Stimulated activated CD4-positive, alpha-beta T cell treated with anti-CD3 and anti-CD28 coated beads, Interleukin-1b, Interleukin-23, amount 100 ng/mL, for 48 hours (primary cell): ENCODE measurements at regions not wholly inside any gene's neighbourhood (a gene's known extent, or its start where the extent isn't known, plus 50 kb on each side); places are given as distances from the start of the nearest gene placed in this dataset.

Experiments used
- DNase-seq: peaks from one replicate; pipeline ENCODE4 v3.0.0-alpha.2; 2020

DNA sequence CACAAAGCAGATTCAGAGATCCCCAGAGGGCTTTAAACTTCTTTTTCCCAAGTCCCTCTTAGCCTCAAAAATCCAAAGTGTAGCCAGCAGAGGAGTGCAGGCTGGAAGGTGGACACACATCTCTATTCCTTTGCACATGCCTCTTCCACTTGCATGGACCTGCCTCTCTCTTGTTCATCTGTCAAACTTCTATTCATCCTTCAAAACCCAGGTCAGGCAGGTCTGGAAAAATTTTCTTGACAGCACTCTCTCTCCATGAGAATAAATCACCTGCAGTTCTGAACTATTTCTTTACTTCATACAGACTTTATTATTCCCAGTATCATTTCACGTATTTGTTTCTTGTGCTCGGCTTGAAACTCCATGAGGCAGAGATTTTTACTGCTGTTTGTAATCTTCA is 127.5 kb downstream of the SS18 start:
- no peak for DNase-seq

DNA sequence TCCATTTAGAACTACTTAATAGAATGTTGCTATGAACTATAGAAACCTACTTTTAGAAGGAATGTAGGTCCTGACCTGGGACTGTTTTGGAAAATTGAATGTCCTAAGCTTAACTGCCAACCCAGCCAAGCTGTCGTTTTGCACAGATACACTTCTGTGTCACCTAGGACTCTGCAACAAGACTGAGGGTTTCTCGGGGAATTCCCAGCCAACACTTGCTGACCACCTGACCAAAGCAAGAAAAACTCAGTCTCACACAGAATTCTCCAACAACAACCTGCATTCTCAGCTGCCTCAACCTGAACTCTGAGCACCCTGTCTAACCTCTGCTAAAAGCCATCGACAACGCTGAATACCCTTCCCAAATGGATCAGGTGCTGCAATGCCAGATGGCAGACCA is 128.2 kb downstream of the SS18 start:
- no peak for DNase-seq

DNA sequence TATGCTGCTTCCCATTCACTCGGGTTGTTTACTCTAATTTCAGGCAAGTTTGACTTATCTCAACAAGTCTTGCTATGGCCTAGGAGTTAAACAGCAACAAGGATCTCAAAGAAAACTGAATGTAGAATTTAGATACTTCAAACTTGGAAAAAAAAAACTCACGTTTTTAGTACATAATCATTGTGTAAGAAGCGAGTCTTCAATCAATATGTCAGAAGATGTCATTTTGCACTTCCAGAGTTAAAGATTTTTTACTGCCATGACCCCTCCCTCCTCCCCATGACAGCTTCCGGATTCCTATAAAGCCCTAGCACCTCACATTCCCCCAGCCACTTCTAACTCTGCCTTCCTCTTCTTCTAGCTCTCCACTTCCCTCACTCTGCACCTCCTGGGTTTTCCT is 133.4 kb downstream of the SS18 start:
- no peak for DNase-seq

DNA sequence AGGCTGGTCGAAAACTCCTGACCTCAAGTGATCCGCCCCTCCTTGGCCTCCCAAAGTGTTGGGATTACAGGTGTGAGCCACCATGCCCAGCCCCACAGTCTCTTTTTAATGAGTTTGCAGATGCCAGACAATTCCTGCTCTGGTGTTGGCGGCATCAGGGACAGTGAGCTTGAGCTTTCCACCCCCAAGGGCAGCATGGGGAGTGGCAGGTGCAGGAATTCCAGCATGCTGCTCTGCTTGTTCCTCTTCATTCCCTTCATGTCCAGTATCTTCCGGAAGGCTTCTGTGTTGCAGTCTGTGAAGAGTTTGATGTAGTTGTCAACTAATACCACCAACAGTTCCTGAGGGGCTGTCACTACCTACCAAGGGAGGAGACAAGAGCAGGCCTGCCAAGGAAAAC is 137.3 kb downstream of the SS18 start:
- no peak for DNase-seq

DNA sequence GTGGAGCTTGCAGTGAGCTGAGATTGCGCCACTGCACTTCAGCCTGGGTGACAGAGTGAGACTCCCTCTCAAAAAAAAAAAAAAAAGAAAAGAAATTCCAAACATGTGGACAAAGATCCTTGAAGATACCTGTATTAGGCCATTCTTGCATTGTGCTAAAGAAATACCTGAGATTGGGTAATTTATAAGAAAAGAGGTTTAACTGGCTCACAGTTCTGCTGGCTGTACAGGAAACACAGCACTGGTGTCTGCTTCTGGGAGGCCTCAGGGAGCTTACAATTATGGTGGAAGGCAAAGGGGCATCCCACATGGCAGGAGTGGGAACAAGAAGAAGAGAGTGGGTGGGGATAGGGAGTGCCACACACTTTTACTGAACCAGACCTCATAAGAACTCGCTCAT is 140.1 kb downstream of the SS18 start:
- DNase-seq, result no peak

GRCh38 chr18:25946540-25946939 is 143.9 kb downstream of the SS18 start:
- DNase-seq, result no peak

- no peak for DNase-seq
These were observed 155.1 kb downstream of the SS18 start for GRCh38 chr18:25935356-25935755.

DNA sequence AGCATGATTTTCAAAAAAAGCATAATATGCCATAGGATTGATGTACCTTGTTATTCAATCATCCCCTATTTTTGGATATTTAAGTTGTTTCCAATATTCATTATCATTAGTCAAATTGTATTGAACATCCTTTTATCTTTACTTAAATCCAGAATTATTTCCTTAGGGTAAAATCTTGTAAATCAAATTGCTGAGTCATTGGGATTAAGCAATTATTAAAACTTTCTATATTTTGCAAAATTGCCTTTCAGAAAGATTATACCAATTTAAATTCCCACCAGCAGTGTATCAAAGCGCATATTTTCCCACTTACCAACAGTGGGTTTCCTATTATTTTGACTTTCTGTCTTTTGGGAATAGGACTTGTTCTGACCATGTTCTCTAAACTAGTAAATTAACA is 159.3 kb downstream of the SS18 start:
- DNase-seq, result no peak

GRCh38 chr18:25929787-25930186 is 160.6 kb downstream of the SS18 start:
- DNase-seq, result no peak

- no peak for DNase-seq
These were observed 162.6 kb downstream of the SS18 start for GRCh38 chr18:25927830-25928229.

- no peak for DNase-seq
These were observed 167.2 kb downstream of the SS18 start for GRCh38 chr18:25923193-25923592.

GRCh38 chr18:25921677-25922421 is 168.6 kb downstream of the SS18 start:
- peak; percentile 35 for DNase-seq

DNA sequence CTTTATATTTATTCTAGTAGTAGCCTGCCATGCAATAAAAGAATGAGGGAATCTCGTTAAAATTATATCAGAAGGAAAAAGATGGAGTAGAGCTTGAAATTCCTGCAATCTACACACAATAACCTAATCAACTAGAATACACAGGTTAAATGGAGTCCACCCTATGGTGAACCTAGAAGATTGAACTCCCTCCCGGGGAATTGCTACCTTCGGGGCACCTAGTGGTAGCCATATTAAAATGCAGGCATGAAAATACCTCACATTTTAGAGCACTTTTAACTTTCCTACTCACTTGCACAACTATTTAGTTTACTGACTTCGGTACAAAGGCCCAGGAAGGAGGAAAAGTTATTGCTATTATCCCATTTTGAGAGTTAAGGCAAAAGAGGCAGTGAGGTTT is 174.5 kb downstream of the SS18 start:
- DNase-seq, result no peak

- DNase-seq, result no peak
These were observed 191.4 kb downstream of the SS18 start for GRCh38 chr18:25898965-25899364.

DNA sequence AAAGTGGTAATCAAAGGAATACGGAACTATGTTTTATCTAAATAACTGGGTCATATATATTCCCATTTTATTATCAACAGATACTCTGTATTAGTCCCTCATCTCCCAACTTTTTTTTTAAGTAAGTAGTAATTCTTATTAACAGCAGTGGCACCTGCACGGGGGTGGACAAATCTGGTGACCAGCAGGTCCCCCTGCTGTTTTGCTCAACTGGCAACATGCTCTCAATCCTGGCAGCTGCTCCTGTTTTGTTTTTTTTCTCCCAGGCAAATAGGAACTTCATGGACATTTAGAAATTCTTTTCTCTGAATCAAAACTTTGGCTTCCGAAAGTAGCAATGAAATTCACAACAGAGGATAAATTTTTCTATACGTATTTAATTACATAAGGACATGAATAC is 193.5 kb downstream of the SS18 start:
- no peak for DNase-seq

DNA sequence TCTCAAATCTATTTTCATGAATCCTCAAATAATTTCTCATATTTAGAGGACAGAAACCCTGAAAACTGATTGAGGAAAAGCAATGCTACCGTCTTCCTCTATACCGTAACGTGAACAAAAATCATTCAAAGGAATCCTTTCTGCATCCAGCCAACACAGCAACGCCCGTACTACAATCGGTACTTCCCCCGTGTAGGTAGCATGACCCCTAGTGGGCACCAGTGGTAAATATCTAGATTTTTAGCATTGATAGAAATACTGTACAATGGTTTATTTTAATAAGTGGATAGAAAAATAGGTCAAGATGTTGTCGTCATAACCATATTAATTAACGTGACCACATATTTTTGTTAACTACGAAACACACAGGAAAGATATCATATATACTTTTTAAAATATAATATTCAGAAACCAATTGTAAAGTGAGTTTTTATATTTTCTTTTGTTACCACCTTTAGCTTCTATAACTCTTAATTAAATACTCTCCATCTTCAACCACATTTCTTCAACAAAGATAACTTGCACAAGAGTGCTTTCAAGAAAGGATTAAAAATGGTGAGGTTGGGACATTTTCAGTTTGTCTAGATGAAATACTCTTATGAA is 194.1 kb downstream of the SS18 start:
- peak; percentile 3 for DNase-seq

- no peak for DNase-seq
These were observed 194.9 kb downstream of the SS18 start for GRCh38 chr18:25895518-25895917.

- no peak for DNase-seq
These were observed 204.1 kb downstream of the SS18 start for GRCh38 chr18:25886283-25886682.

DNA sequence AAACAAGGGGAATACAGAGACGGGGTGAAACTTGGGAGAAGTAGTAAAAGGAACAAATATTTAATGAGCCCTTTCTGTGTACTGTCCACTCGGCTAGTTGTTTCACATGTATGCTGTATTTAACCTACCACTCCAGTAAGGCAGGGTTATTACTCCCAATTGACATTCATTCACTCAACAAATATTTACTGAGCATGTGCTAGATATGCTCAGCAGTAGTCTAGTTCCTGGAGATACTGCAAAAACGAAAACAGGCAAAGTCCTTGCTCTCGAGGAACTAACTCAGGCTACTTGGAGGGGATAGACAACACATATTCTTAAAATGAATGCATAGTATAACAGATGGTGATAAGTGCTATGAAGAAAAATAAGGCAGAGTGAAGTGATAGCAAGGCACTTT is 207.3 kb downstream of the SS18 start:
- no peak for DNase-seq

GRCh38 chr18:25881149-25881548 is 209.3 kb downstream of the SS18 start:
- DNase-seq, result no peak

DNA sequence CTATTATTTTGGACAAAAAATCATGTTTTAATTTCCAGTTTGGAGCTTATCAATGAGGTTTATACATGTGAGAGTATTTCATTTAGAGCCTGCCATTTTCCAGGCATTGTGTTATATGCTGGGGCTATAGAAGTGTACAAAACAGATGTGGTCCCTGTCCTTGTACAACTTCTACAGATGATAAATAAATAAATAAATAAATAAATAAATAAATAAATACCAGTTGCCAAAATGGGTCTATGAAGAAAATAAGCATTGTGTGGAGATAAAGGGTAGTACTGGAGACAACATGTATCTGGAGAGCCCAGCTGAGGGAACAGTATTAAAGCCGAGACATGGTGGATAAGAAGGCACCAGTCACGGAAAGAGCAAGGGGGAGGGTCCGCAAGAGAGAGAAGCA is 210.0 kb downstream of the SS18 start:
- no peak for DNase-seq

DNA sequence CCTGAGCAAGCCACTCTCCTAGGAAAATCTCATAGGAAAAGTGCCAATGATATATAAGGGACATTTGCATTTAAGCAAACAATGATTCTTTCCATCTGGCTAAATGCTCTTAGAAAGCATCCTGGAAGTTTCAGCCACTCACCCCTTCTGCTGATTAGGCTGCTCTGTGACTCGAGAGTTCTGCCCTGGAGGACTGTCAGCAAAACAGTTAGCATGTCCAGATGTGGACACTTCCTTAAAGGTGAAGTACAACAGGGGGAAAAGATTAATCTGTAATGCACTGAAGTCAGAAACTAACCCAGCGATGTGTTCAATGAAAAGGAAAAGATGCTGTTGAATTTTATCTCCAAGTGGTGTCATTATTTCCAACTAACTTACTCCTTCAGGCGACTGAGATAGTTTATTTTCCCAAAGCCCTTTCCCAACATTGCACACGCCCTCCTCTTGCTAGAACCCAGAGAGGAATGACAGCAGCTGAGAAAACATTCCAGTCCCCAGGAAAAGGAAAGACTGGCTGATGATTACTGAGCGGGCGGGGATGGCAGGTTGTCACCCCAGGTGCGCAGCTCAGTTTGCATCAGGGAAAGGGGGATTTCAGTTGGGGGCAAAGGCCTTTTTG is 214.0 kb downstream of the SS18 start:
- DNase-seq, result no peak

DNA sequence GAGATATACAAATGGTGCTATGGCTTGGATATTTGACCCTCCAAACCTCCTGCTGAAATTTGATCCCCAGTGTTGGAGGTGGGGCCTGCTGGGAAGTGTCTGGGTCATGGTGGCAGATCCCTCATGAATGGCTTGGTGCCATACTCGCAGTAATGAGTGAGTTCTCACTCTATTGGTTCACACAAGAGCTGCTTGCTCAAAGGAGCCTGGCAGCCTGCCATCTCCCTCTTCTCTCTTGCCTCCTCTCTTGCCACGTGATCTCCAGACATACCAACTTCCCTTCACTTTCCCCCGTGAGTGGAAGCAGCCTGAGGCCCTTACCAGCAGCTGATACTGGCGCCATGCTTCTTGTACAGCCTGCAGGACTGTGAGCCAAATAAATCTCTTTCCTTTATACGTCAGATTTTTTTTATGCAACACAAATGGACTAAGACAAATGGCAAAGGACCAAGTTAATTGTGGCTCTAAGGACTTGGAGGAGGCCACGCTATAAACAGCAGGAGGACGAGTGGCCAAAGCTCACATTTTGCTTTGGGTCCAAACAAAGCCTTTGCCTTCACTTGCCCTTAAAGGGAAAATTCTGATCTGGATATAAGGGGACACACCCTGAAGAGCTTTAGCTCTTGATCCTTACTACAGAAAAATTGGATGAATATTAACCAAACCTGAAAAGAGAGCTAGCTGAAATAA is 214.7 kb downstream of the SS18 start:
- no peak for DNase-seq

DNA sequence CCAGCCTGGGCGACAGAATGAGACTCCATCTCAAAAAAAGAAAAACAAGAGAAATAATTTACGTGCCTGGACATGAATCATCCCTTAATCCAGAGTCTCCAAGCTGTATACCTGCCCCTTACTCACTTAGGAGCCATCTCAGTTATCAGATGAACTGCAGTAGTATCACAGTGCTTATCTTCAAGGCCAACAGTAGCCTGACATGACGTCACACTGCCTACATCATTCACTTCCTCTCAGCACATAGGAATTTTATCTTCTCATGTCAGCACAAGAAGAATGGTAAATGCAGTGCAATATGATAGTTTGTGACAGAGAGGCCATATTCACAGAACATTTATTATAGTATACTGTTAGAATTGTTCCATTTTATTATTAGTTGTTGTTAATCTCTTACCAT is 216.6 kb downstream of the SS18 start:
- DNase-seq, result no peak
